Spinal cord (tissue), 9 donors: ENCODE measurements at regions not wholly inside any gene's neighbourhood (a gene's known extent, or its start where the extent isn't known, plus 50 kb on each side); places are given as distances from the start of the nearest gene placed in this dataset.

Experiments used
- DNase-seq, 6 donors: peaks; one replicate each; pipeline versions ENCODE4 v3.0.0 to v3.0.0-alpha.2; 2013 to 2015; ENCODE audit warnings: low spot score in 6 of 6, low read depth in 4 of 6
- H3K27ac ChIP-seq: one replicate; pipeline ENCODE4 v1.5.1; 2013; ENCODE audit warnings: low read depth, low read length, control low read depth
- H3K27me3 ChIP-seq: one replicate; pipeline ENCODE4 v1.6.1; 2013; ENCODE audit warnings: low read length; ENCODE audit not compliant: control insufficient read depth, insufficient read depth
- H3K36me3 ChIP-seq: one replicate; pipeline ENCODE4 v1.6.1; 2013; ENCODE audit warnings: low read length; ENCODE audit not compliant: control insufficient read depth, insufficient read depth
- H3K4me1 ChIP-seq: one replicate; pipeline ENCODE4 v1.6.1; 2013; ENCODE audit warnings: low read length; ENCODE audit not compliant: control insufficient read depth, insufficient read depth
- H3K4me3 ChIP-seq: one replicate; pipeline ENCODE4 v1.5.1; 2013; ENCODE audit warnings: low read depth, low read length, control low read depth
- H3K9me3 ChIP-seq: one replicate; pipeline ENCODE4 v1.6.1; 2013; ENCODE audit warnings: low read length; ENCODE audit not compliant: control insufficient read depth, insufficient read depth
- WGBS: methylation state at CpG from one replicate; pipeline ENCODE4 v1.1.5; 2013; ENCODE audit warnings: missing lambda C conversion rate; ENCODE audit not compliant: insufficient coverage; 5-methylcytosine and 5-hydroxymethylcytosine counted together
- donor health status: healthy.

- Histone ChIP-seq H3K36me3 (no peaks in the 10 kb centered on the region), H3K9me3 (no peaks in the 10 kb centered on the region), H3K27me3 (no peaks in the 10 kb centered on the region), H3K4me1 (no peaks in the 10 kb centered on the region), H3K27ac (no peak overlapping the region), H3K4me3 (no peak overlapping the region)
- DNase-seq, result no peak
- WGBS, result 96% methylated on average over 51 of the region's 55 CpGs
These were observed 131.9 kb upstream of the SPATS2L start for GRCh38 chr2:200174433-200175216.

- DNase-seq, result peak in 1 of 6 donors; percentile 16
- Histone ChIP-seq H3K9me3 (no peaks in the 10 kb centered on the region), H3K36me3 (no peaks in the 10 kb centered on the region), H3K27ac (no peak overlapping the region), H3K4me1 (no peaks in the 10 kb centered on the region), H3K4me3 (no peak overlapping the region), H3K27me3 (no peaks in the 10 kb centered on the region)
- WGBS, result 50% methylated on average over 1 of the region's 4 CpGs
These were observed 128.3 kb upstream of the SPATS2L start for GRCh38 chr2:200177971-200178911.

- 89% methylated on average over 5 of the region's 6 CpGs for WGBS
- H3K9me3 ChIP-seq, result no peaks in the 10 kb centered on the region
- no peak for DNase-seq
- no peak overlapping the region for H3K4me3 ChIP-seq
- H3K27ac ChIP-seq, result no peak overlapping the region
- no peaks in the 10 kb centered on the region for H3K27me3 ChIP-seq
- no peaks in the 10 kb centered on the region for H3K4me1 ChIP-seq
- no peaks in the 10 kb centered on the region for H3K36me3 ChIP-seq
These were observed 127.3 kb upstream of the SPATS2L start for GRCh38 chr2:200179151-200179550.

- DNase-seq, result no peak
- H3K36me3 ChIP-seq, result no peaks in the 10 kb centered on the region
- WGBS, result 77% methylated on average over 3 of the region's 3 CpGs
- H3K27me3 ChIP-seq, result no peaks in the 10 kb centered on the region
- H3K4me1 ChIP-seq, result no peaks in the 10 kb centered on the region
- no peak overlapping the region for H3K4me3 ChIP-seq
- H3K27ac ChIP-seq, result no peak overlapping the region
- H3K9me3 ChIP-seq, result no peaks in the 10 kb centered on the region
These were observed 125.5 kb upstream of the SPATS2L start for GRCh38 chr2:200180943-200181342.

- Histone ChIP-seq H3K4me3 (no peak overlapping the region), H3K4me1 (no peaks in the 10 kb centered on the region), H3K9me3 (no peaks in the 10 kb centered on the region), H3K27me3 (no peaks in the 10 kb centered on the region), H3K27ac (no peak overlapping the region), H3K36me3 (no peaks in the 10 kb centered on the region)
- 91% methylated on average over 5 of the region's 5 CpGs for WGBS
- no peak for DNase-seq
These were observed 124.7 kb upstream of the SPATS2L start for GRCh38 chr2:200181755-200182154.

GRCh38 chr2:200184748-200185627 is 121.5 kb upstream of the SPATS2L start:
- no peak overlapping the region for H3K27ac ChIP-seq
- no peaks in the 10 kb centered on the region for H3K36me3 ChIP-seq
- H3K27me3 ChIP-seq, result no peaks in the 10 kb centered on the region
- H3K4me3 ChIP-seq, result no peak overlapping the region
- peak in 1 of 6 donors; percentile 5 for DNase-seq
- WGBS, result 25% methylated on average over 1 of the region's 8 CpGs
- no peaks in the 10 kb centered on the region for H3K9me3 ChIP-seq
- no peaks in the 10 kb centered on the region for H3K4me1 ChIP-seq

GRCh38 chr2:200185628-200186000 is 120.9 kb upstream of the SPATS2L start:
- no peaks in the 10 kb centered on the region for H3K9me3 ChIP-seq
- no peaks in the 10 kb centered on the region for H3K36me3 ChIP-seq
- H3K27ac ChIP-seq, result no peak overlapping the region
- no peaks in the 10 kb centered on the region for H3K4me1 ChIP-seq
- DNase-seq, result peak in 2 of 6 donors; percentile 72 to 77
- no peaks in the 10 kb centered on the region for H3K27me3 ChIP-seq
- H3K4me3 ChIP-seq, result no peak overlapping the region
- no CpG with 5 or more reads among the region's 5 CpGs for WGBS

- no peaks in the 10 kb centered on the region for H3K27me3 ChIP-seq
- no CpG with 5 or more reads among the region's 1 CpG for WGBS
- no peak overlapping the region for H3K4me3 ChIP-seq
- H3K36me3 ChIP-seq, result no peaks in the 10 kb centered on the region
- H3K9me3 ChIP-seq, result no peaks in the 10 kb centered on the region
- H3K4me1 ChIP-seq, result no peaks in the 10 kb centered on the region
- no peak overlapping the region for H3K27ac ChIP-seq
- DNase-seq, result no peak
These were observed 120.5 kb upstream of the SPATS2L start for GRCh38 chr2:200186002-200186401.

GRCh38 chr2:200188876-200189275 is 117.6 kb upstream of the SPATS2L start:
- no peaks in the 10 kb centered on the region for H3K9me3 ChIP-seq
- no CpG with 5 or more reads among the region's 3 CpGs for WGBS
- no peaks in the 10 kb centered on the region for H3K4me1 ChIP-seq
- DNase-seq, result no peak
- no peak overlapping the region for H3K4me3 ChIP-seq
- no peak overlapping the region for H3K27ac ChIP-seq
- H3K27me3 ChIP-seq, result no peaks in the 10 kb centered on the region
- H3K36me3 ChIP-seq, result no peaks in the 10 kb centered on the region
